Endothelial cell of umbilical vein (primary cell): ENCODE measurements at regions not wholly inside any gene's neighbourhood (a gene's known extent, or its start where the extent isn't known, plus 50 kb on each side); places are given as distances from the start of the nearest gene placed in this dataset.
A peak's percentile ranks its signal among the peaks of the same experiment; 100 is the strongest.

Source experiments
- BruUV-seq: library from RNA; stranded (reverse); fragments of 400-500 nt; replicated peaks from 2 replicates; lab custom pipeline; 2021; lab: Mats Ljungman, UMichigan
- CTCF ChIA-PET: fragments of 300-600, 350-600 bp; sonication (Branson Sonifier 250); formaldehyde crosslinking; loops from one replicate; lab custom pipeline; 2021; ENCODE audit warnings: antibody characterized with exemption, inconsistent platforms; lab: Charles Lee
- POLR2A ChIA-PET: fragments of 300-600, 350-600 bp; sonication (Branson Sonifier 250); formaldehyde crosslinking; loops from one replicate; lab custom pipeline; 2021; ENCODE audit warnings: antibody characterized with exemption, inconsistent platforms; lab: Charles Lee
- DNase-seq: peaks from one replicate; pipeline ENCODE4 v3.0.0-alpha.2; 2011; ENCODE audit warnings: low read depth, low spot score
- FAIRE-seq: peaks from 2 replicates; lab custom pipeline; 2011; peaks lifted over from hg19 to GRCh38; lab: Jason Lieb, UNC
- H2AFZ ChIP-seq: 2 replicates; pipeline ENCODE4 v1.6.0; 2012; ENCODE audit warnings: low read depth, low read length, control low read depth, inconsistent platforms
- H3K27ac ChIP-seq: 2 replicates; pipeline ENCODE4 v1.5.1; 2011; ENCODE audit warnings: low read depth, mild to moderate bottlenecking, control low read depth, low read length, moderate library complexity; ENCODE audit not compliant: insufficient read depth
- H3K27me3 ChIP-seq, 2 experiments: 2 replicates each; pipeline versions ENCODE4 v1.6.0 to v1.6.1; 2011; ENCODE audit warnings: low read length in 2 of 2, mixed read lengths in 1 of 2; ENCODE audit not compliant: control insufficient read depth in 2 of 2, insufficient read depth in 2 of 2
- H3K36me3 ChIP-seq, 2 experiments: 2 replicates in 1 of 2; 3 replicates in 1 of 2; pipeline ENCODE4 v1.5.1; 2011; ENCODE audit warnings: low read length in 2 of 2, mild to moderate bottlenecking in 1 of 2, moderate library complexity in 1 of 2; ENCODE audit not compliant: control insufficient read depth in 2 of 2, insufficient read depth in 2 of 2; ENCODE audit errors: extremely low read depth in 1 of 2
- H3K4me1 ChIP-seq: 3 replicates; pipeline ENCODE4 v1.5.1; 2011; ENCODE audit warnings: mild to moderate bottlenecking, low read length; ENCODE audit not compliant: control insufficient read depth, insufficient read depth; ENCODE audit errors: extremely low read depth
- H3K4me2 ChIP-seq: 2 replicates; pipeline ENCODE4 v1.6.1; 2011; ENCODE audit warnings: low read length, control low read depth, mixed read lengths; ENCODE audit not compliant: insufficient read depth
- H3K4me3 ChIP-seq, 3 experiments: fragments of 200-600 bp in 1 of 3; sonication (generic), shearing (Covaris generic) in 1 of 3; replicated peaks in 1 of 3; 2 replicates each; pipeline ENCODE4 v1.5.1; 2011 to 2016; ENCODE audit warnings: control low read depth in 3 of 3, low read length in 3 of 3, mild to moderate bottlenecking in 2 of 3, inconsistent platforms in 1 of 3, low read depth in 1 of 3, moderate library complexity in 1 of 3; ENCODE audit not compliant: insufficient read depth in 1 of 3
- H3K79me2 ChIP-seq: 2 replicates; pipeline ENCODE4 v1.6.0; 2012; ENCODE audit warnings: low read length, inconsistent platforms; ENCODE audit not compliant: control insufficient read depth, insufficient read depth
- H3K9ac ChIP-seq: replicated peaks from 2 replicates; pipeline ENCODE3; 2011; ENCODE audit warnings: low read length, control low read depth; ENCODE audit not compliant: insufficient read depth; ENCODE audit errors: extremely low read depth
- H3K9me1 ChIP-seq: replicated peaks from 3 replicates; pipeline ENCODE4 v1.6.0; 2011; ENCODE audit warnings: mild to moderate bottlenecking, low read length; ENCODE audit not compliant: control insufficient read depth, insufficient read depth; ENCODE audit errors: extremely low read depth
- H3K9me3 ChIP-seq: replicated peaks from 2 replicates; pipeline ENCODE4 v1.5.1; 2012; ENCODE audit warnings: low read length, inconsistent platforms; ENCODE audit not compliant: control insufficient read depth, insufficient read depth
- H4K20me1 ChIP-seq: replicated peaks from 2 replicates; pipeline ENCODE3; 2011; ENCODE audit warnings: mild to moderate bottlenecking, low read length; ENCODE audit not compliant: control insufficient read depth, insufficient read depth; ENCODE audit errors: extremely low read depth
- FOS ChIP-seq: IDR thresholded peaks from 2 replicates; pipeline ENCODE4 v1.6.1; 2011; ENCODE audit warnings: mild to moderate bottlenecking, low read length, moderate library complexity, borderline replicate concordance; ENCODE audit not compliant: insufficient read depth
- GATA2 ChIP-seq: IDR thresholded peaks from 2 replicates; pipeline ENCODE4 v1.7.0; 2011; ENCODE audit warnings: low read depth, mild to moderate bottlenecking, moderate library complexity, mixed read lengths, low read length; ENCODE audit not compliant: insufficient read length, insufficient read depth
- JUN ChIP-seq: IDR thresholded peaks from 2 replicates; pipeline ENCODE4 v1.6.1; 2011; ENCODE audit warnings: borderline replicate concordance, low read depth; ENCODE audit not compliant: insufficient read length, insufficient read depth
- MAX ChIP-seq: IDR thresholded peaks from 2 replicates; pipeline ENCODE4 v1.6.1; 2011; ENCODE audit not compliant: insufficient read depth, insufficient read length
- MYC ChIP-seq: IDR thresholded peaks from one replicate; pipeline ENCODE4 v1.6.1; 2011; ENCODE audit warnings: mild to moderate bottlenecking, low read depth, low read length
- POLR2AphosphoS5 ChIP-seq: IDR thresholded peaks from 2 replicates; pipeline ENCODE4 v1.6.1; 2012; ENCODE audit warnings: low read depth, mild to moderate bottlenecking, control low read depth, low read length, moderate library complexity; ENCODE audit not compliant: insufficient read depth
- dilution Hi-C: fragments of 300-500 bp; cut with MboI; formaldehyde crosslinking; loops from one replicate; pipeline ENCODE4 v1.15.0; 2019; ENCODE audit warnings: low sequenced_read_pairs; ENCODE audit not compliant: extremely low pct_ligation_motif_present
- intact Hi-C: fragments of 100-400 bp; cut with micrococcal nuclease; formaldehyde crosslinking; loops from one replicate; pipeline ENCODE4 v1.10.0; 2022
- TF ChIP-seq, protein P1 (sequence below), 2 donors: IDR thresholded peaks; 1 replicate in 1 of 2; 2 replicates in 1 of 2; pipeline ENCODE4 v1.5.1; 2011; ENCODE audit warnings: low read length in 2 of 2, mild to moderate bottlenecking in 2 of 2, moderate library complexity in 2 of 2, control low read depth in 1 of 2, inconsistent platforms in 1 of 2, low read depth in 1 of 2; ENCODE audit not compliant: insufficient read depth in 1 of 2; ENCODE audit errors: extremely low read depth in 1 of 2

DNA sequence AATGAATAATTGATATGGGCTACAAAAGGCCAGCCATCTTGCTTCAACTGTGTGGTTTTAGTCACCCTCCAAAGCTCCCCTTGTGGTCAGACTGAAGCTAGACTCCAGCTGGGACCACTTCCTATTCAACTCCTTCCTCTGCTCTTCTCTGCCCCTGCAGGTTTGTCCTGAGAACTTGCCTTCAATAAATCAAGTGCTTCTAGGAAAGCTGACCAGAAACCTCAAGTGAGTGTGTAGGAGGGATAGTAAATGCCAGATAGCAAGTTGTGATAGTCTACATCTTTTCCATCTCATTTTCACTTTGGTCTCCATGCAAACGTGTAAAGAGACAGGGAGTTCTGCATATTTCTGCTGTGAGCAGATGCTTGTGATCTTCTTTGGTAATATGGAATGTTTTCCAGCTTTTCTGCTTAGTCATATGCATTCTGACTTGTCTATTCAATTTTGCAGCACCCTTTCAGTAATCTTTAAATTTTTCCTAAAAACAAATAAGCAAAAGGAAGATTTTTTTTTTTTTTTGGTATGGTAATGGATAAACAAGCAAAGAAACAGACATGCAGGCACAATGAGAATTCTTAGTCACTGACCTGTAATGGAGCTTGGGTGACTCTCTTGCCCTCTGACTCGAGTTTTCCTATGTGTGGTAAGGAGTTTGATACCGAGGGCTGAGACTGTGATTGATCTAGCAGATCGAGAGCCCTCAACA lies 201.3 kb upstream of the BTBD3 start:
- POLR2A ChIA-PET, result no interaction called here
- no peak overlapping the region for H3K4me3 ChIP-seq
- CTCF ChIA-PET, result interaction anchor here (0.8 to 1.2 kb wide), 5 partner anchors 9 to 38 kb away, joined by 3 to 4 read pairs (median 3); no protein-coding TSS in a partner anchor
- H3K9me3 ChIP-seq, result no peaks in the 10 kb centered on the region
- H3K9me1 ChIP-seq, result no peaks in the 10 kb centered on the region
- DNase-seq (peak; percentile 36), FAIRE-seq (no peak)
- H4K20me1 ChIP-seq, result no peaks in the 10 kb centered on the region
- H3K4me1 ChIP-seq, result no peaks in the 10 kb centered on the region
- no peaks in the 10 kb centered on the region for H3K79me2 ChIP-seq
- TF ChIP-seq FOS, result no peak
- TF ChIP-seq POLR2AphosphoS5, result no peak
- TF ChIP-seq JUN, result no peak
- no peak for TF ChIP-seq MAX
- no peak for TF ChIP-seq MYC
- no peak for TF ChIP-seq GATA2
- TF ChIP-seq, protein P1, sequence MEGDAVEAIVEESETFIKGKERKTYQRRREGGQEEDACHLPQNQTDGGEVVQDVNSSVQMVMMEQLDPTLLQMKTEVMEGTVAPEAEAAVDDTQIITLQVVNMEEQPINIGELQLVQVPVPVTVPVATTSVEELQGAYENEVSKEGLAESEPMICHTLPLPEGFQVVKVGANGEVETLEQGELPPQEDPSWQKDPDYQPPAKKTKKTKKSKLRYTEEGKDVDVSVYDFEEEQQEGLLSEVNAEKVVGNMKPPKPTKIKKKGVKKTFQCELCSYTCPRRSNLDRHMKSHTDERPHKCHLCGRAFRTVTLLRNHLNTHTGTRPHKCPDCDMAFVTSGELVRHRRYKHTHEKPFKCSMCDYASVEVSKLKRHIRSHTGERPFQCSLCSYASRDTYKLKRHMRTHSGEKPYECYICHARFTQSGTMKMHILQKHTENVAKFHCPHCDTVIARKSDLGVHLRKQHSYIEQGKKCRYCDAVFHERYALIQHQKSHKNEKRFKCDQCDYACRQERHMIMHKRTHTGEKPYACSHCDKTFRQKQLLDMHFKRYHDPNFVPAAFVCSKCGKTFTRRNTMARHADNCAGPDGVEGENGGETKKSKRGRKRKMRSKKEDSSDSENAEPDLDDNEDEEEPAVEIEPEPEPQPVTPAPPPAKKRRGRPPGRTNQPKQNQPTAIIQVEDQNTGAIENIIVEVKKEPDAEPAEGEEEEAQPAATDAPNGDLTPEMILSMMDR (IDR thresholded peaks at IDR 0.05; ENCODE audit: extremely low read depth in 1 of 2, insufficient read depth in 1 of 2, low read depth in 1 of 2, low read length in 2 of 2), result peak; percentile 43 to 49
- H3K27me3 ChIP-seq, result peaks cover 0 to 2% of the 10 kb centered on the region in 2 experiments
- dilution Hi-C loops (no loop called here), intact Hi-C loops (no loop called here)
- no peak overlapping the region for H3K27ac ChIP-seq
- no TSS peak for BruUV-seq
- no peak overlapping the region for H3K9ac ChIP-seq
- no peaks in the 10 kb centered on the region for H3K36me3 ChIP-seq
- no peak overlapping the region for H2AFZ ChIP-seq
- no peak overlapping the region for H3K4me2 ChIP-seq
